Activated T-cell treated with anti-CD3 and anti-CD28 coated beads for 1 hour (primary cell): ENCODE measurements at regions not wholly inside any gene's neighbourhood (a gene's known extent, or its start where the extent isn't known, plus 50 kb on each side); places are given as distances from the start of the nearest gene placed in this dataset.

Experiments used
- DNase-seq: peaks from one replicate; pipeline ENCODE4 v3.0.0-alpha.2; 2020; ENCODE audit warnings: low read depth

DNA sequence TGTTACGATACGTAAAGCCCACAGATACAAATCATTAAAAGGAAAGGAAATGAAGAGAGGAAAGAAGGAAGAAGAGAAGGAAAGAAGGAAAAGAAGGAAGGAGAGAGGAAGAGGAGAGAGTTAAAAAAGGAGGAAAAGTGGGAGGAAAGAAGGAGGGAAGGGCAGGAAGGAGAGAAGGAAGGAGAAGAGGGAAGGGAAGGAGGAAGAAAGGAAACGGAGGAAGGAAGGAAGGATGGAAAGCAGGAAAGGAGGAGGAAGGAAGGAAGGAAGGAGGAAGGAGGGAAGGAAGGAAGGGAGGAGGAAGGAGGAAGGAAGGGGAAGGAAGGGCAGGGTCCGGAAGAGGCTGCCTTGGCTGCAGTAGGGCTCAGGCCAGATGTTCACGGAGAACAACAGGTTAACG lies 95.2 kb downstream of the ENGASE start:
- no peak for DNase-seq

DNA sequence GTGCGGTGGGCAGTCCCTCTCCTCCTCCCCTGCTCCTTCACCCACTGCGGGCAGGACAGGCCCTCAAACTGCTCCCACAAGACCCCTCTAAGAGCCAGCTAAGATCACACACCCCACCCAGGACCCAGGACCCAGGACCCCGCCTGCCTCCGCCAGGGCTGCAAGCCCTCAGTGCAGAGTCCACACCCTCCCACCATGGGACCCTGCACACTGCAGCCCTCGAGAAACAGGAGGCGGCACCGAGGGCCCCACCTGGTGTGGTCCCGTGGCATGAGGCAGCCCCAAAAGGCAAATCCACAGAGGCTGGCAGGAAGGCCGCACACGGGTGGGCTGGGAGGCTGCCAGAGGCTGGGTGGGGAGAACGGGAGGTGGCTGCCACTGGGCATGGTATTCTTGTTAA lies 94.7 kb downstream of the ENGASE start:
- no peak for DNase-seq

DNA sequence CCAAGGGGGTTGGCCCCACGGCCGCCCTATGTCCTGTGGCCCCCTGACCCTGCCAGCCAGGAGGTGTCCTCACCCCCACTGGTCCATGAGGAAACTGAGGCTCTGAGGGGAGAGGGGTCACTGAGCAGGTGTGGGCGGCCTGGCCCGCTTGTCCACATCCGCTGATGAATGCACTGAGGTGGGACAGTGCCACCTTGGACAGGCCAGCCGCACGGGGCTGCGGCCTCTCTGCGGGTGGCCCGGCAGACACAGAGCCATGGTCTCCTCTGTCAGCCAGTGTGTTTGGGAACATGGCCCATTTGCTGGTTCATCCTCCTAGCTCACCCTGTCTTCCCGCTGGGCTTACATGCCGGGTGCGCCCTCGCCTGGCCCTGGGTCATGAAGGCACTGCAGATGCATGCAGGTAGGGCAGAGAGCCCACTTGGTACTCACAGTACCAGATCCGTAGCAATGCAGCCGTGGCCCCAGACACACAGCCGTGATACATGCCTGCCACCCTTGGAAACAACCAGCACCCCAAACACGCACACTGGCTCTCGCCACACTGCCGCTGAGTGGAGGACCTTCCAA lies 93.9 kb downstream of the ENGASE start:
- DNase-seq, result no peak

DNA sequence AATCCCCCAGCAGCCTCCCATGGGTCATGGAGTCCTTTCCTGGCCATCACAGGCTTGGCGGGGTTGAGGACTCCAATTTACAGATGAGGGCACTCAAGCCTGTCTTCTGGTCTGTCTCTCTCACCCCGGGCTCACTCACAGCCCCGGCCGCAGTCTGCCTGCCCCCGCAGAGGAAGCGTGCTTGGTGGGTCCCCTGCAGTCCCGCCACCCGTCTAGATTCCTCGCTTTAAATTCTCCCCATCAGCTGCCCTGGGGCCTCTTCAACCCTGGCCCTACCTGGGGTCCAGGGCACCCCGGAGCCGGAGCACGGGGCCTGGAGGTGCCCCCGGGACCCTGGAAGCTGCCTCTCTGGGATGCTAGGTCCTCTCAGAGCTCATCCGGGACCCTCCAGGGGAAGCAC lies 92.9 kb downstream of the ENGASE start:
- no peak for DNase-seq

DNA sequence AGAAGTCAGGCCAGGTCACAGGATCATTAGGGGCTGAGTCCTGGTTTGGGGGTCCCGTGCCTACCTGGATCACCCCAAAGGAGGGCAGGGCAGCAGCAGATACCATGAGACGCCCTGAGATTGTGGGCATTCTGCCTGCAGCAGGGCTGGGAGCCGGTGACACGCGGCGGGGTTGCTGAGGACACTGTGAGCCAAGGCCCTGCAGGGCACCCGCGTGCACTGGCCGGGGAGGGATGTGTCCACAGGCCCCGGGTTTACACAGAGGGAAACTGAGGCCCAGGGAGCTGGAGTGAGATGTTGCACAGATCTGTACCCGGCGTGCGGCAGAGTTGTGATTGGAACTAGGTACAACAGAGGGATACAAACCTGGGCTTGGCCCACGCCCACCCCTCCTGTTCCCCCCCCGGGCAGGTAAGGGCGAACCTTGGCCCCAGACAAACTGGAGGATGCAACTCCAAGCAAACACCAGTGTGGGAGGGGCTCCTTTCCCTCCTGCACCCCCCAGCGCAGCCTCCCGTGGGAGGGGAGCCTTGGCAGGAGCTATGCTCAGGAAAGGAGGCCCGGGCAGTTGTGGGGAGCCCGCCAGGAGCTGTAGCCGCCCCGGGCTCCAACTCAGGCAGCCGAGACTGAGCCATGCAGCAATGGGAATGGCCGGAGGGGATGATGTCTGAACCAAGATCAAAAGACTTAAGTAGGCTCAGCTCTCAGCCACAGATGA lies 91.3 kb downstream of the ENGASE start:
- no peak for DNase-seq

DNA sequence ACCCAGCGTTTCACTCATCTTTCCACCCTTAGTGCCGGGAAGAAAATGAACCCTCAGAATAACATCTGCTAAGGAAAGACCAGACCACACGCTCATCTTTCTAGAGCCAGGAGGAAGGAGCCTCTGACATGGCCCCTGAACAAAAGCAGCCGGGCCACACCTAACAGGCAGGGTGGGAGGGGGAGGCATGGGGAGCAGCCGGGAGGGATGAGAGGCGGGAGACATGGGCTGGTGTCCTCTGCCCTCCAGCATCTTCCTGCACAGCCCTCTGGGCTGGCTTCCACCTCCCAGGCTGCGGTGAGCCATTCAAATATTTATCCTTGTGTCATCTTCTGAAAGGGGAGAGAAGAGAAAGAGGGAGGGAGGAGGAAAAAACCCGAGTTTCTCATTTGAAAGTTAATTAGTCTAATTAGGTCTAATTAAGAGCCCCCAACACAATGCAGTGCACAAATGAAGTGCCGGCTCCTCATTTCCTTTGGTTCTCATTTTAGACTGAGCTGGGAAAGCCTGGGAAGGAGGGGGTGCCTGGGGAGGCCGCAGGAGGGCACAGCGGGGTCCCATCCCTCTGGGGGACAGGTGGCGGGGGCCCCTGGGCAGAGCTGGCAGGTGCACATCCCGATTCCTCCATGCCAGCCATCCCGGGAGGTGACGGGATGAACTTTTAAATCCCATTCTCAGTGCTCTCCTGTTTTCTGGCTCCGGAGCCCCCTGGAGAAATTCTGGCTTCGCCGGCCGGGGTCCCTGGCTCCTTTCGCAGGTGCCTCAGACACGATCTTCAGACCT lies 90.5 kb downstream of the ENGASE start:
- DNase-seq, result no peak

DNA sequence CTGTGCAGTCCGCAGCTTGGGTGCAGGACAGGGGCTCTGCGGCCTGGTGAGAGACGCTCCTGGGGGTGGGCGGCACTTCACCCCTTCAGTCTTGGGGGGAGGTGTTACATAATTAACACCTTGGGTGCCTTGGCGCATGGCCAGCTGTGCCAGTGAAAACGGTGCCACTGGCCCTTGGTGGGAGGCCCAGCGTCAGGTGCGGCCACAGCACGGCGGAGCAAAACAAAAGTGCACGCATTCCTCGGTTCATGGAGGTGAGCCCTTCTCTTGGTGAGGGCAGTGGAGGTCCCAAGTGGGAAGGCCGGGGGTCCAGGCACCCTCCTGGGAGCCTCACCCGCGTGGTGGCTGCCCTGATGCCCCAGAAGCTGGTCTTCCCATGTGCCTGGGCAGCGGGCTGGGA lies 89.8 kb downstream of the ENGASE start:
- no peak for DNase-seq

DNA sequence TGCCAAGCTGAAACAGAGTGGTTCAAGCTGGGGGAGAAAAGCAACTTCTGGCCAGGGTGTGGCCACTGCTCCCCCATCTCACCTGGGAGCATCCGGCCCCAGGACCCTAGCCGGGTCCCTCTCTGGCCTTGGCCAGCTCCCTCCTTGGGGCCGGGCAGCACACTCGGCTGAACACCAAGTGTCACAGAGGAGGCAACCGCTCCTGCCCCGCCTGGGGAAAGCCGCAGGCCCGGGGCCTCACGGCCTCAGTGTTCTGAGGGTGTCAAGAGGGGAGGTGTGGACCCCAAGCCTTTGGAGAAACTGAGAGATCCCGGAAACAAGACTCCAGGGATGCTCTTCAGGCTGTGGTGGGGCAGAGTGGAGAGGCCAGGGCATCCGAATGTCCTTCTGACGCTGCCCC lies 88.4 kb downstream of the ENGASE start:
- DNase-seq, result no peak

DNA sequence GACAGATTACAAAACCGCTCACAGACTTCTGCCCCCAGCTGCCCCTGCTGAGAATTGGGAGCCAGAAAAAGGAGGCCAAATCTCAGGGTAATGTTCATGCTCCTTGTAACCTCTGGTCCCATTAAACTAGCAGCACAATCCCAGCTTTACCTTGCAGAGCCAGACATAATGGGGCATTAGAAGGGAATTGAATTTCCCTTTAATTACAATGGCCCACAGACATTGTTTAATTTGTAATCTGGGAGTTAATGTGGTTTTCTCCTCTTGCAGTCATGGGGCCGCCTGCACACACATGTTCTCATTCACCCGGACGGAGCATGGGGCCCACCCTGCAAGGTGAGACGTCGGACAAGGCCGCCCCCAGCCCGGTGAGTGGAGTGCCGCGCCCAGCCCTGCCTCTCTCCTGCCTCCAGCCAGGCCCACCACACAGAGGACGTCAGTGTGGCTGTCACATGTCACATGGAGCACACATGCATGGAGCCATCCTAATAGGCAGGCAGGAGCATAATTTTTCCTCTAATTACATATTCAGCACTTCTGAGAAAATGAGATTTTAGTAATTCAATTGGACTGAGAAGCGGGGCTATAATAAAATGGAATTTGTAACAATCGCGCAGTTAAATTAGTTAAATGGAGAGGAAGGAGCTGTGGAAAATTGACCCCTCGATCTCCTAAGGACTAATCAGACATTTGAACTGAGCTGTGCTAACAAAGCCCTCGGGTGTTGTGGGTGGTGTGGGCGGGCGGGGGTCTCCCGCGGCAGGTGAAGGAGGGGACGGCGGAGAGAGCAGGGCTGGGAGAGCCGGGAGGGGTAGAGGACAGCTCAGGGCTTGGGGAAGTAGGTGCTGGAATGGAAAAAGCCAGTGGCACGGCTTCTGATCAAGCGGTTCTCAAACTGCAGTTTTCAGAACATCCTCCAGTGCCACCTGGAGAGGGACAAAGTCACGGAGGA lies 87.7 kb downstream of the ENGASE start:
- DNase-seq, result no peak

DNA sequence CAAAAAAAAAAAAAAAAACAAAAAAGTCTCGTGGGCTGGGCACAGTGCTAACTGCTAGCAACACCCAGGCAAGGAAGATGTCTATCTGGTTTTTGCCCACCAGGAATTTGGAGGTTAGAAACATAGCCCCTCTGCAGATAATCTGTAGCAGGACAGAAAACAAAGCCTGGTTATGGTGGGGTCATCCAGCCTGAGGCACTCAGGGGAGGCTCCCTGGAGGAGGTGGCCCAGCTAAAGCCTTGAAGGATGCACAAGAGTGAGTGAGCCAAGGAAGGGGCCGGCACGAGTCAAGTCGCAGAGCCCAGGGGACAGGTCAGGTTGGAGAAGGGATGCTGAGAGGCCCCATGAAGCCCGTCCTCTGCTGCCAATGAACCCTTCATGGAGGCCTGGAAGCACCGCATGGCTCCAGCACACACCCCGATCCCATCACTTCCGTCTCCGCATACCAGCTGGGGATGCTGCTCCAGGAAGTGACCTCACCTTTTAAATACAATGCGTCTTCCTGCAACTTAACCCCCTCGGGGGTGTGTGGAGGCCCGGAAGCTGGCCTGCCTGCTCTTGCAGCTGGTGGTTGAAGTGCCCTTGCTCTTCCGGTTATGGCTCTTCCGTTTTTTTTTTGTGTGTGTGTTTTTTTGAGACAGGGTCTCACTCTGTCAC lies 86.5 kb downstream of the ENGASE start:
- DNase-seq, result no peak

DNA sequence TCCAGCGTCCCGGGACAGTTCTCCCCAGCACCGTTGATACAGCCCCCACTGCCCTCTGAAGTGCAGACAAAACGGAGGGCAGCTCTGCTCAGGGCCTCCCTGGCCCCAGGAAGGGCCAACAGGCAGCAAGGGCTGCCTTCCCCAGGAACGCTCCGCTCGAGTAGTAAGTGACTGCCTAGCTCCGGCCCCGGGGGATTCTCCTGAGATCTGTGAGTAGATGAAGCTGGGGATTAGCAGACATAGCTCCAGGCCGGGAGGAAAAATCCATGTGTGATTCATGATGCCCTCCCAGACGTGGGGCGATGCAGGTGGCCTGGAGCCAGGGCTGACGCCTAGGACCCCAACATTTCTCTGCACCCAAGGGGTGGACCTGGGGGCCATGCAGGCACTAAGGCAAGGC lies 85.3 kb downstream of the ENGASE start:
- no peak for DNase-seq

DNA sequence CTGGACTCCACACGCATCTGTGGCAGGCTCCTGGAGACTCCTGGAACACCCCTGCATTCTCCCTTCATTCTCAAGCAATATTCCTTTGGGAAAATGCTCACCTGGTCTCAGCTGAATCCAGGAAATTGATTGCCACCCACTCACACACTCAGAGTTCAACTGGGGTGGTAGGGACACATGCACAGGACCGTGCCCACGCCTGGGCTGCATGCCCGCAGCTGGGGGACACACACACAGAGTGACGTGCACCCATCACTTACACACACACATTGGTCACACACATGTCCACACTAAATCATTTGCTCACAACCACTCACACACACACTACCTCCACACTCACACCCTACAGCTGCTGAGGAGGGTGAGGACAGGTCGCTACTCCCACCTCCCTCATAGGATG lies 84.8 kb downstream of the ENGASE start:
- no peak for DNase-seq

DNA sequence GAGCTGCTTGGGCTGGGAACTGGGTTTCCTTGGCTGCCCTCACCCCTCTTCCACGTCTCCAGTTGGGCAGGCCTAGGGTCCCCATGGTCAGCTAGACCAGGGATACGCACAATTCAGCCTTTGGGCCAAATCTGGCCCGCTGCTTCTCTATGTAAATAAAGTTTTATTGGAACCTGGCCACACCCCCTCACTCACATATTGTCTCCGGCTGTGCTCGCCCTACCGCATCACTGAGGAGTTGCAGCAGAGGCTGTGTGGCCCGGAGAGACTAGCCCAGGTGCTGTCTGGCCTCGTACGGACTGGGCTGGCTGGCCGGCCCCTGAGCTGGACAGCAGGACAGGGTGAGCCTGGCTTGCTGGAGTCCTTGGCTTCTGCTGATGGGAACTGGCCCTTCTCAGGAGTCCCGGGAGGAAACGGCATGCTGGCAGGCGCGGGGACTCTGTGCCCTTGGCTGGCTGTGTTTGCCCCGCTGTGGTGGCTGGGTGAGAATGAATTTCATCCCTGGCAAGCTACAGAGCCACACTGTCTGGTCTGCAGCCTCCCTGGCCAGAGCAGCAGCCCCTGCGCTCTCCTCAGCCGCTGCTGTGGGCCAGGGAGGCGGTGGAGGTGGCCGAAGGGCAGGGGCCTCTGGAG lies 82.0 kb downstream of the ENGASE start:
- no peak for DNase-seq

DNA sequence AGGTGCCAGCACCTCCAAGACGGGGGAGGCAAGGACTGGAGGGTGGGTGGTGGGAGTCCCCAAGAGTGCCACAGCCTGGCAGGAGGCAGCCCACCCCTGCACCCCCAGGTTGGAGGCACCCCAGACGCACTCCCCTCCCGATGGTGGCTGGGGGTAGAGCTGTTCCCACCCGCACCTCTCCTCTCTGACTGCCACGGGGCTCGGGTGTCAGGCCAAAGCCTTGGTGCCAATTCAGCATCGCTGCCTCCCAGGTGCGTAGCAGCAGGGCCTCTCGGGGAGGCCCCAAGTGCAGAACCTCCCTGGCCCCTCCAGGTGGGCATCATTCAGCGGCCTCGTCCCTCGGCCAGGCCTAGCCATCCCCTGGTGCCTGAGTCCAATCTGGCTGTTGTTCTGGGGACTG lies 81.1 kb downstream of the ENGASE start:
- no peak for DNase-seq

DNA sequence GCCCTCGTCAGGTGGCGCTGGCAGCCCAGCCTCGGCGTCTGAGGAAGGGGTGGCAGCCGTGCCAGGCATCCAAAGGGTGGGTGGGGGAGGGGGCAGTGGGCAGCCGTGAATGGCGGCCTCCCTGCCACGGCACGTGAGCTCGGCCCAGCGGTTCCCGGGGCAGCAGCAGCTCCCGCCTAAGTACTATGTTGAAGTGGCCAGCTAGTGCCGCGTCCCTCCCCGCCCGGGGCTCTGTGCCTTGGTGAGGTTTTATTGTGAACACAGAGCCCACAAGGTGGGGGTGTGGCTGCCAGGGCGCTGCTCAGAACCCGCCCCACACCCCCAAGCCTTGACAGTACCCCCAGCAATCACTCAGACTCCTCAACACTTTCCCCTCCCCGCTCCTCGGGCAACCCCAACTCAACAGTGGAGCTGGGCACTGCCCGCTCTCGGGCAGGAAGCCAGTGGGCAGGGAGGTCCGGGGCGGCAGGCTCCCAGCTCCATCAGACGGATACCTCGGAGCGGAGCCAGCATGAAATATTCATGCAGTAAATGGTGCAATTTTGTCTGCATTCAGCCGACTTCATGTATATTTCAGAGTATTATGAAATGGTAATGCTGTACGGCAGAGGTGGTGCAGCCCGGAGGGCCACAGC lies 80.4 kb downstream of the ENGASE start:
- no peak for DNase-seq

DNA sequence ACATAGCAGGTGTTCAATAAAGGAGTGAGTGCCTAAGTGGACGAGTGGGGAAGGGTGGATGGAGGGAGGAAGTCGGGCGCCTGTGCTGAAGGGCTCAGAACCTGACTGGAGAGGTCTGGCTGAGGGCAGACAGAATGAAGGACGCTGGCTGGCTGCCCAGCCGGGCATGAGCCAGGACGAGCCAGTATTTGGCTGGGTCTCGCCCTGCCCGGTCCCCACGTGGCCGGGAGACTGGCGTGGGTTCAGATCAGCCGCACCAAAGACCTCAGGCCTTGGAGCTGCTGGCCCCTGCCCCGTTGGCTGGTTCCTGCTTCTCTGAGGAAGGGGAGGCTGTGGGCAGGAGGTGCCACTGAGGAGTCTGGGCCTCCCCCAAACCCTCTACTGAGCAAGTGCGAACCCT lies 79.8 kb downstream of the ENGASE start:
- no peak for DNase-seq

DNA sequence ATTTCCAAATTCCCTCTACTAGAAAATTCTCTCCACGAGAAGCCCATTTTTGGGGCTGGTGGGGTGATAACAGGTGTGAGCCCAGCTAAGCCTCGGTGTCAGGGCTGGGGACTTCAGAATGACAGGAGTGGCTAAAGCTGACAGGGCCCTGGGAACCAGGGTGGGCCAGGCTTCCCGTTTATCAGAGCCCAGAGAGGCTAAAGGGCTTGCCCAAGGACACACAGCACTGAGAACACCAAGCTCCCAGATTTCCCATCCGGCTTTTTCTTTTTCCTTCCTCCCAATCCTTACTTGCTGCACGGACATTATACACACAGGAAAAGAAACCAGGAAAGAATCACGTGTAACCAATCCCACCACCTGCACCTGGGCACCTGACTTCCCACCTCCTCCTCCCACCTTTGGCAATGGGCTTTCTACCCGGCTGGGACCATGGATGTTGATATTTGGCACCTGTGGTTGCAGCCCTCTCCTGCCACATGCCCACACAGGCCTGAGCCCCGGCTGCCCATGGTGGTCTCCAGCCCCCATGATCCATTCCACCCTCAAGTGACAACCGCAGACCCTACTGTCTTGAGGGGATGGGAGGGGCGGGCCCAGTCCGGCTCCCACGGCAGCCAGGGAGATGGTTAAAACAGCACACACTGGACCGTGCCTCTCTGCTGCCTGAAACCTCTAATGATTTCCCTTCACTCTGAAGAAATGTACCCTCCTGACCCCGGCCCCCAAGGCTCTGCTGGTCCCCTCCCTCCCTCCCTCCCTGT lies 78.9 kb downstream of the ENGASE start:
- no peak for DNase-seq

DNA sequence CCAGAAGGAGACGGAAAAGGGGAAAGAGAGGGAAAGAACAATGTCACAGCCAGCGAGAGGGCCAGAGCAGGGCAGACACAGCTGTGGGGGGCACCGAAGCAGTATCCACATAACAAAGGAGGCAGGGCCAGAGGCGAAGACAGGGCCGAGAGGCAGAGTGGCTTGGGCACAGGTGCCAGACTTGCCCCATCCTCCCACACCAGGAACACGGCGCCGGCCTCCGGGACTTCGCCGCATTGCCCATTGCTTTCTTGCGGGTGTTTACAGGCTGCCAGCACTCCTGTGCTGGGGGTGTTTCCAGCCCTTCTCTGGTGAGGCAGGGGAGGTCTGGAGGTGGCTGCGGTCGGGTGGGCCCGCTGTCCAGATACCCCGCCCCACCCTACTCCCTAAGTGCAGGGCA lies 78.0 kb downstream of the ENGASE start:
- no peak for DNase-seq

DNA sequence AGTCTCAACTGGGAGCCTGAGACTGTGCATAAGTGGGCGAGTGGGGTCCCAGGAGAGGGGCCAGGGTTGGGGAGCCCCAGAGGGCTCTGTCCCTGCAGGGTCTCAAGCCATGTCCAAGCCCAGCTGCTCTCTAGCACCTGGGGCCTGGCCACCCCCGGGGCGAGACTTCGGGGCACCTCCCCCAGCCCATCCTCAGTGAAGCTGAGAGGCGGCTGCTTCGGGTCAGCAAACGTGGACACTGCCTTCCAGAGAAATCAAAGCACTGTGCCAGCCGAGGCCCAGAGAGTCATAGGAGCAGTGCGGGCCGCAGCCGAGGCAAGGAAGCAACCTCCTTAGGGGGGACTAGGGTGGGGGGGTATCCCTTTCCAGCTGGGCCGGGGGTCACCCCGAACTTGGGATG lies 77.5 kb downstream of the ENGASE start:
- DNase-seq, result no peak

DNA sequence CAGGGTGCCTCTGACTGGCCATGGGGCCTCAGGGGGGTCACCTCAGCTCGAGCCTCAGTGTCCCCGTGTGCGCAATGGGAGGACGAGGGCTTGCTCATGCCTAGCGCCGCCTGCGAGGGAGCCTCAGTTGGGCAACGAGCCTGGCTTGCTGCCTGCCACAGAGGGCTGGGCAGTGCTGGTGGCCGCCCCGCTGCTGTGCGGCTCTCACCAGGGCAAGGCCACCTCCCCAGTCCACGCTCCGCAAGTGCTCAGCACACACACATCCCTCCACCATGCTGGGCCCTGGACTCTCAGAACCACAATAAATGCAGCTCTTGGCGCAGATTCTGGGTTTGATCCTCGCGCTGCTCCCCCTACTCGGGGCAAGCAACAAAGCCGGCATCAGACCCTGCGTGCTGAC lies 76.2 kb downstream of the ENGASE start:
- DNase-seq, result no peak
